HEK293 (cell line): ENCODE measurements at regions not wholly inside any gene's neighbourhood (a gene's known extent, or its start where the extent isn't known, plus 50 kb on each side); places are given as distances from the start of the nearest gene placed in this dataset.

Experiments
- CTCF ChIA-PET: fragments of 350-600 bp; formaldehyde crosslinking; extraction: SDS; loops from one replicate; lab custom pipeline; 2021; ENCODE audit warnings: antibody characterized with exemption; lab: Yijun Ruan, JAX
- POLR2A ChIA-PET: fragments of 300-600 bp; formaldehyde crosslinking; extraction: SDS; loops from one replicate; lab custom pipeline; 2020; ENCODE audit warnings: antibody characterized with exemption, inconsistent platforms; lab: Yijun Ruan, JAX
- H3K27ac ChIP-seq: fragments of 200-500 bp; sonication (Bioruptor generic); 2 replicates; pipeline ENCODE4 v1.5.1; 2014; ENCODE audit warnings: low read depth, low read length, control low read depth, inconsistent platforms; ENCODE audit errors: extremely low read depth
- H3K36me3 ChIP-seq, 2 experiments: fragments of 200-500 bp in 1 of 2; sonication (Bioruptor generic) in 1 of 2; 1 replicate in 1 of 2; 2 replicates in 1 of 2; pipeline ENCODE4 v1.5.1; 2014 to 2017; ENCODE audit warnings: inconsistent platforms in 2 of 2, low read length in 2 of 2; ENCODE audit not compliant: control insufficient read depth in 2 of 2, insufficient read depth in 1 of 2
- H3K4me1 ChIP-seq: fragments of 200-500 bp; sonication (Bioruptor generic); 2 replicates; pipeline ENCODE4 v1.5.1; 2014; ENCODE audit warnings: mild to moderate bottlenecking, low read length, inconsistent platforms; ENCODE audit not compliant: control insufficient read depth, insufficient read depth
- H3K4me3 ChIP-seq: 2 replicates; pipeline ENCODE4 v1.5.1; 2011; ENCODE audit warnings: low read depth, mild to moderate bottlenecking, control low read depth, low read length, moderate library complexity
- H3K9me3 ChIP-seq: fragments of 200-500 bp; sonication (Bioruptor generic); 2 replicates; pipeline ENCODE4 v1.5.1; 2014; ENCODE audit warnings: low read depth, low read length, inconsistent platforms; ENCODE audit not compliant: control insufficient read depth, insufficient read depth
- BCL6B ChIP-seq: fragments of 450-650 bp; formaldehyde crosslinking; IDR thresholded peaks from 2 replicates; pipeline ENCODE4 v1.5.1; 2017; ENCODE audit warnings: missing biosample characterization, missing genetic modification characterization
- KLF16 ChIP-seq: fragments of 450-650 bp; formaldehyde crosslinking; IDR thresholded peaks from 2 replicates; pipeline ENCODE4 v1.5.1; 2017; ENCODE audit warnings: missing biosample characterization, missing genetic modification characterization
- RBAK ChIP-seq: fragments of 450-650 bp; formaldehyde crosslinking; IDR thresholded peaks from 2 replicates; pipeline ENCODE4 v1.5.1; 2016; ENCODE audit warnings: missing biosample characterization, missing genetic modification characterization
- REPIN1 ChIP-seq: fragments of 450-650 bp; formaldehyde crosslinking; IDR thresholded peaks from 2 replicates; pipeline ENCODE4 v1.5.1; 2017; ENCODE audit warnings: missing biosample characterization, missing genetic modification characterization, low read depth
- SCRT1 ChIP-seq: fragments of 450-650 bp; formaldehyde crosslinking; IDR thresholded peaks from 2 replicates; pipeline ENCODE4 v1.5.1; 2016; ENCODE audit warnings: missing biosample characterization, missing genetic modification characterization, borderline replicate concordance
- SCRT2 ChIP-seq: fragments of 450-650 bp; formaldehyde crosslinking; IDR thresholded peaks from 2 replicates; pipeline ENCODE4 v1.5.1; 2016; ENCODE audit warnings: missing biosample characterization, missing genetic modification characterization
- TCF7L2 ChIP-seq: IDR thresholded peaks from 2 replicates; pipeline ENCODE4 v1.6.1; 2011; ENCODE audit warnings: low read depth, mild to moderate bottlenecking, inconsistent platforms, low read length, moderate library complexity, borderline replicate concordance
- YY2 ChIP-seq: fragments of 450-650 bp; formaldehyde crosslinking; IDR thresholded peaks from 2 replicates; pipeline ENCODE4 v1.5.1; 2016; ENCODE audit warnings: missing biosample characterization, missing genetic modification characterization
- ZBTB10 ChIP-seq: fragments of 450-650 bp; formaldehyde crosslinking; IDR thresholded peaks from 2 replicates; pipeline ENCODE4 v1.5.1; 2016; ENCODE audit warnings: missing biosample characterization, missing genetic modification characterization
- ZBTB7A ChIP-seq: fragments of 450-650 bp; formaldehyde crosslinking; IDR thresholded peaks from 2 replicates; pipeline ENCODE4 v1.5.1; 2016; ENCODE audit warnings: low read depth, missing biosample characterization, missing genetic modification characterization
- ZFP3 ChIP-seq: fragments of 450-650 bp; formaldehyde crosslinking; IDR thresholded peaks from 2 replicates; pipeline ENCODE4 v1.5.1; 2016; ENCODE audit warnings: low read depth, missing biosample characterization, missing genetic modification characterization
- ZNF155 ChIP-seq: fragments of 450-650 bp; formaldehyde crosslinking; IDR thresholded peaks from 2 replicates; pipeline ENCODE4 v1.5.1; 2016; ENCODE audit warnings: missing biosample characterization, missing genetic modification characterization
- ZNF184 ChIP-seq: fragments of 450-650 bp; IDR thresholded peaks from 2 replicates; pipeline ENCODE4 v1.5.1; 2018; ENCODE audit warnings: missing biosample characterization, mild to moderate bottlenecking, missing genetic modification characterization
- ZNF214 ChIP-seq: fragments of 450-650 bp; formaldehyde crosslinking; IDR thresholded peaks from 2 replicates; pipeline ENCODE4 v1.5.1; 2017; ENCODE audit warnings: missing biosample characterization, mild to moderate bottlenecking, missing genetic modification characterization, borderline replicate concordance
- ZNF354C ChIP-seq: fragments of 450-650 bp; formaldehyde crosslinking; IDR thresholded peaks from 2 replicates; pipeline ENCODE4 v1.5.1; 2016; ENCODE audit warnings: missing biosample characterization, missing genetic modification characterization, low read depth, borderline replicate concordance
- ZNF391 ChIP-seq: fragments of 450-650 bp; formaldehyde crosslinking; IDR thresholded peaks from 2 replicates; pipeline ENCODE4 v1.5.1; 2016; ENCODE audit warnings: low read depth, missing biosample characterization, missing genetic modification characterization, borderline replicate concordance
- ZNF473 ChIP-seq: fragments of 450-650 bp; formaldehyde crosslinking; IDR thresholded peaks from 2 replicates; pipeline ENCODE4 v1.5.1; 2017; ENCODE audit warnings: missing biosample characterization, missing genetic modification characterization
- ZNF692 ChIP-seq: fragments of 450-650 bp; formaldehyde crosslinking; IDR thresholded peaks from 2 replicates; pipeline ENCODE4 v1.5.1; 2016; ENCODE audit warnings: missing biosample characterization, missing genetic modification characterization
- ZNF776 ChIP-seq: fragments of 450-650 bp; formaldehyde crosslinking; IDR thresholded peaks from 2 replicates; pipeline ENCODE4 v1.5.0; 2017; ENCODE audit warnings: missing biosample characterization, missing genetic modification characterization, borderline replicate concordance
- ZSCAN5A ChIP-seq: fragments of 450-650 bp; formaldehyde crosslinking; IDR thresholded peaks from 2 replicates; pipeline ENCODE4 v1.5.1; 2016; ENCODE audit warnings: missing biosample characterization, missing genetic modification characterization

DNA sequence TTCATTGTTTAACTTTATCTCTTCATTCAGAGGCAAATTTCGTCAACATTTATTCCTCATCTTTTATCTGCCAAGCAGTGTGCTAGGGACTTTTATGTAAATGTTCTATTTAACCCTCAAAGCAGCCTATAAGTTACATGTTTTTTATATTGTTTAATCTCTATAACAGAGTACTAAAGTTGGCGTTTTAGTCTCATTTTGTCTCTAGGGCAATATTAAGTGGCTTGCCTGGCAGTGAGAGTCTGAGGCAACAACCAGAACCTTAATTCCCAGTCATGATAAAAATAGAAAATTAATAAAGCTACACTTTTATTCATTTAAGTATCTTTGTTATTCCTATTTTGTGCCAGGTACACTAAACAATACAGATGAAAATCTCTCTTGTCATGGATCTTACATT, 994.3 kb upstream of the ADGRL2 start (continued):
- TF ChIP-seq ZNF391 (tag by site-specific recombination) = no peak
- no peak for TF ChIP-seq KLF16 (tag by site-specific recombination)

DNA sequence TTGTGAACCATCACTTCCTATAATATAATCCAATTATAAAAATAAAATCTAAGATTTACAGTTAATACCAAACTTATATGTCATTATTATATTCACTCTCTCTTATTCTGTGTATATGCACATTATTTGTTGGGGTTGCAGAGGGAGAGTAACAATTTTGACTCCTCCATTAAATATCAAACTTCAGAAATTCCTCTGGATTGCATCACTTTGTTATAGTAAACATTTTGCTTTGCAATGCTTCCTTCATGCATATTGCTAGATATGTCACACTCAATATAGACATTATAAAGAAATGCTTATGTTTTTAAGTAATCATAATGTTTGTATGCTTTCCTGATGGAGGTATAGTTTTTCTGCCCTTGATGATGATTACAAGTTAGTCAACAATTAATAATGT, 999.0 kb upstream of the ADGRL2 start:
- H3K27ac ChIP-seq = no peak overlapping the region
- TF ChIP-seq SCRT2 (tag by site-specific recombination) (no peak), ZNF692 (no peak), RBAK (tag by site-specific recombination) (no peak), ZNF214 (tag by site-specific recombination) (no peak), YY2 (tag by site-specific recombination) (no peak), SCRT1 (no peak), BCL6B (no peak), TCF7L2 (no peak), ZBTB7A (tag by site-specific recombination) (no peak), ZNF155 (tag by site-specific recombination) (no peak), ZNF184 (tag by site-specific recombination) (no peak), ZSCAN5A (tag by site-specific recombination) (no peak), ZNF354C (no peak), ZFP3 (tag by site-specific recombination) (no peak), ZNF776 (tag by site-specific recombination) (no peak), ZNF473 (tag by site-specific recombination) (no peak), ZBTB10 (tag by site-specific recombination) (no peak), KLF16 (tag by site-specific recombination) (no peak), REPIN1 (tag by site-specific recombination) (no peak)
- H3K4me3 ChIP-seq = no peak overlapping the region
- H3K36me3 ChIP-seq = no peaks in the 10 kb centered on the region
- no peaks in the 10 kb centered on the region for H3K4me1 ChIP-seq
- H3K9me3 ChIP-seq = no peaks in the 10 kb centered on the region
- ChIA-PET CTCF (no interaction called here), POLR2A (no interaction called here)
